ENCODE measurements at regions not wholly inside any gene's neighbourhood (a gene's known extent, or its start where the extent isn't known, plus 50 kb on each side); places are given as distances from the start of the nearest gene placed in this dataset.

- TF ChIP-seq SNAPC5 (CRISPR knock-in tag; IDR thresholded peaks at IDR 0.05; ENCODE audit: borderline replicate concordance) (no peak), ZNF232 (CRISPR knock-in tag; IDR thresholded peaks at IDR 0.05; ENCODE audit: borderline replicate concordance) (no peak), CEBPZ (IDR thresholded peaks at IDR 0.05; ENCODE audit: low read length) (no peak), ZNF160 (CRISPR knock-in tag; IDR thresholded peaks at IDR 0.05) (no peak), ZNF3 (CRISPR knock-in tag; IDR thresholded peaks at IDR 0.05) (no peak), PTBP1 (IDR thresholded peaks at IDR 0.05; ENCODE audit: low read depth, low read length, poor library complexity, severe bottlenecking) (no peak), MTERF4 (CRISPR knock-in tag; IDR thresholded peaks at IDR 0.05) (no peak), ZNF850 (CRISPR knock-in tag; conservative IDR thresholded peaks at IDR 0.05) (no peak), ZBTB46 (CRISPR knock-in tag; IDR thresholded peaks at IDR 0.05; ENCODE audit: borderline replicate concordance) (no peak), KLF15 (CRISPR knock-in tag; IDR thresholded peaks at IDR 0.05; ENCODE audit: borderline replicate concordance) (no peak), FOXP1 (IDR thresholded peaks at IDR 0.05) (peak; percentile 82), FOXP1 (CRISPR knock-in tag; IDR thresholded peaks at IDR 0.05) (peak; percentile 96), CREBL2 (CRISPR knock-in tag; IDR thresholded peaks at IDR 0.05; ENCODE audit: borderline replicate concordance) (no peak), ZNF75D (CRISPR knock-in tag; IDR thresholded peaks at IDR 0.05; ENCODE audit: borderline replicate concordance) (no peak), TFDP2 (CRISPR knock-in tag; IDR thresholded peaks at IDR 0.05) (no peak), ZNF12 (CRISPR knock-in tag; IDR thresholded peaks at IDR 0.05) (no peak), SIN3B (IDR thresholded peaks at IDR 0.05; ENCODE audit: low read length) (no peak), MED13 (CRISPR knock-in tag; IDR thresholded peaks at IDR 0.05) (no peak), KAT8 (CRISPR knock-in tag; IDR thresholded peaks at IDR 0.05) (peak; percentile 67; the same call in 1 of the 2 replicates), ZKSCAN1 (IDR thresholded peaks at IDR 0.05; ENCODE audit: low read length) (no peak; the same call in 1 of the 2 replicates), ARNT2 (CRISPR knock-in tag; IDR thresholded peaks at IDR 0.05; ENCODE audit: low read depth) (no peak), NFKB2 (CRISPR knock-in tag; IDR thresholded peaks at IDR 0.05; ENCODE audit: borderline replicate concordance) (no peak), ZBTB1 (CRISPR knock-in tag; IDR thresholded peaks at IDR 0.05; ENCODE audit: borderline replicate concordance) (no peak), ZNF552 (CRISPR knock-in tag; IDR thresholded peaks at IDR 0.05; ENCODE audit: borderline replicate concordance) (no peak), HNRNPK (IDR thresholded peaks at IDR 0.05; ENCODE audit: low read depth, low read length, poor library complexity, severe bottlenecking) (no peak)
These were observed 2122.2 kb downstream of the MAT2B start (continued) for GRCh38 chr5:165627548-165628170.
